ENCODE measurements at regions not wholly inside any gene's neighbourhood (a gene's known extent, or its start where the extent isn't known, plus 50 kb on each side); places are given as distances from the start of the nearest gene placed in this dataset.
"Not testable (repeated sequence)": the region's sequence is repeated elsewhere in the genome, so short reads cannot be mapped to it uniquely, and the experiment has no call there.

- DNase-seq: no peak
These were observed 191.5 kb upstream of the FANCL start for GRCh38 chr2:58432491-58433170.

DNA sequence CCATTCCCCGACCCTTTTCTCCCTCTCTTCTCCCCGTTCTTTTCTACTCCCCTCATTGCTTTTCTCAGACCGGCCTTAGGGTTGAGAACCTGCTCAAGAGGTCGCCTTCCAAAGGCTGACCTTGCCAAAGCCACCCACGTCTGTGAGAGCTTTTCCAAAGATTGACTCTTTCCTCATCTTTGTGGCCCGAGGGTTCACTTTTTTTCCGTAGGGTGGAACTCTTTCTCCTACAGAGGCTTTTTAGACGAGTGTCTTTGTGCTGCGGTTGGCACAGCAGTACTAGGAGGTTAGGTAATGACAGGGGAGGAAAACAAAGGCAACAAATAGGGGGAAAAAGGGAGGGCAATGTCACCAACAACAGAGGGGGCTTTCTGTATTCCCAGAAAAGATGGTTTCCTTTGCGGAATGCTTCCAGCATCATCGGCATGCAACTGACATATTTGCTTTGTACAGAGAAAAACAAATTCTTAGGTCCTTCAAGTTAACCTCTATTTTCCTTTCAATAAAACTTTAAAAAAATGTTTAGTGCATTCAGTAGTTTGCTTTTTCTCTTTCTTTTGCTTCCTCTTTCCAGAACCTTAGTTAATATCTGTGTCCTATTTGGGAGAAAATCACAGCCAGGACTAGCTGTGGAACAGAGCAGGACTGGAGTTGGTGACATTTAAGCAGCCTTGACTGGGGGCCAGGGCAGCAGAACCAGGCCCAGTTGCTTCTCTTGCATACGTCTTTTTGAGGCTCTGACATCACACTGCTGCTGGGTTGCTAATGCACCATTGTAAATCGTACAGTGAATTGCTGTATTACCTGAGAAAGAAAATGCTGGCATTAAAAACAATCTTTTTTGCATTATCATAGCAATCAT lies 188.1 kb upstream of the FANCL start:
- no peak for DNase-seq

DNA sequence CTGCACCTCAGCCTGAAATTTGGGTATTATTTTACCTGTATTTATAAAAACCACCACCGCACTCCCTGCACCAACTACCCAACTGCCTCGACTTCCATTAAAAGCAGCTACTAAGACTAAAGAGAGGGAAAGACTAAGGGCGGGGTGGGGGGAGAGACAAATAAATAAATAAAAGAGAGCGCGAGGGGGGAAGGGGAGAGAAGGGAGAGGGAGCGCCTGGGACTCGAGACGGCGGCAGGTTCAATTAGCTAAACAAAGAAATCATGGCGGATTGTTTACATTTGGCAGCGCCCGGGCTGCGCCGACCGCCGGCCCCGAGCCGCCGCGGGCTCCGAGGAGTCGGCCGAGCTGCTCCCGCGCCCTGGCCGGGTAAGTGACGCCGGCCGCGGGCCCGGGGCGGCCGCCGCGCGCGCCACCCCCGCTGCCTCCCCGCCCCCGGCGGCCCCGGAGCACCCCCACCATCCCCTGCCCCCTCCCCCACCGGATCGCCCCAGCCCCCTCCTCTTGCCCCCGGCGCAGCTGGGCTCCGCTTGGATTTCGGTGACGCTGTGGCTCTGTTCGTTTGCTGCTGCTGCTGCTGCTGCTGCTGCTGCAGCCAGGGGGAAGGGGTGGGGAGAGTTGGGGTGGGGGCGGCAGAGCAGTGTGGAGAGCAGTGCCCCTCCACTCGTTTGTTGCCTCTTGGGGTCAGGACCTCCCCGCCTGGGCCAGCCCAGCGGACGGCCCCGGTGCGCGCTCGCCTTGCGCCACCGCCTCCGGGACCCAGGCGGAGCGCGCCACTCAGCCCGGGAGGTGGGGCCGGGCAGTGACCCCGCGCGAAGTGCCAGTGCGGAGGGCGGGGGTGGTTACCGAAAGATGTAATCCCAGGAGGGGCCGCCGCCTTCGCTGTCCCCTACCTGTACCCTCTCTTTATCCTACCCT lies 187.2 kb upstream of the FANCL start:
- no peak for DNase-seq

GRCh38 chr2:58427572-58428095 lies 186.5 kb upstream of the FANCL start:
- no peak for DNase-seq

- DNase-seq: no peak
These were observed 184.2 kb upstream of the FANCL start for GRCh38 chr2:58425368-58425767.

GRCh38 chr2:58419983-58420382 lies 178.9 kb upstream of the FANCL start:
- no peak for DNase-seq

DNA sequence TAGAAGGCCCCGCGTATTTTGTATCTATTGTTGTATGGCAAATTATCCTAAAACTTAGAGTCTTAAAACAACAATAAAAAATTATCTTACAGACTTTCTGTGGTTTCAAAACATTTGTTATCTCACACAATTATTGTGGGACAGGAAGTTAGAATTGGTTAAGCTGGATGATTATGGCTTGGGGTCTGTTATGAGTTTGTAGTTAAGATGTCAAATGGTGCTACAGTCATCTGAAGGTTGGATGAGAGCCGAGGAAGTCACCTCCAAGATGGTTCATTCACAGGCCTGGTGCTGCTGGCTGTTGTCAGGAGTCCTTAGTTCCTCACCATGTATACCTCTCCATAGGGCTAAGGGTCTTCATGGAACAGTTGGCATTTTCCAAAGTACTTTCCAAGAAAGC lies 175.6 kb upstream of the FANCL start:
- no peak for DNase-seq

DNA sequence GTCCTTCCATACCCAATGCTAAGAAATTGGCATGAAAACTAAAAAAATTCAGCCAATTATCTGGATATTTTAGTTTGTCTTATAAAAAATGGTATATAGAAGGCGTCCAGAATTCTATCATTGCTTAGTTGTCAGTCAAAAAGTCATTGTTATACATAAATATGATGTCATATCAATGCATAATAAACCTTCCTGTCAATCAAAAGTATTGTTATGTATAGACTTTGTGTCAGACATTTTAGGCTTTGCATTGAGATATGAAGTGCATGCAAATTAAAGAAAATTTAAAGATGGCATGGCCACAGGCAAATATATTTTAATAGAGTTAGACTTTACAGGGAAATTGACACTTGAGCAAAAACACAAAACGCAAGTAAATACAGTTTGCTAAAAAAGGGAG lies 173.4 kb upstream of the FANCL start:
- DNase-seq: no peak

GRCh38 chr2:58410549-58410948 lies 169.4 kb upstream of the FANCL start:
- DNase-seq: no peak

- no peak for DNase-seq
These were observed 166.4 kb upstream of the FANCL start for GRCh38 chr2:58407487-58407886.

DNA sequence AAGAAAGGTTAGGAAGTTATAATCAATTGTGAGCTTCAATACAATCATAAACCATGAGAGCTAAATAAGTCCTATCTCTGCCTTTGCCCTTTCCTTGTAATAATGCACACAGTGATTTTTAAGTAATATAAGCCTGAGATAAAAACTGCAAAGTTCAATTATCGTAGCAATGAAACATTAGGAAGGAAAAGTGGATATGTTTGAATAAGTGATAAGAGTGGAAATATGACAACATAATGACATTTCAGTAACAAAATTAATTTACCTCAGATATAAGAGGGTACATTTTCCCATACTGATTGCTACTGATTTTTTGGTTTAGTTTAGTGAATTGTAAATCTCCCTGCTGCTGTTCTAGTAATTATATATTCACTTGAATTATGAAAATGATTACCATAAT lies 164.2 kb upstream of the FANCL start:
- no peak for DNase-seq

DNA sequence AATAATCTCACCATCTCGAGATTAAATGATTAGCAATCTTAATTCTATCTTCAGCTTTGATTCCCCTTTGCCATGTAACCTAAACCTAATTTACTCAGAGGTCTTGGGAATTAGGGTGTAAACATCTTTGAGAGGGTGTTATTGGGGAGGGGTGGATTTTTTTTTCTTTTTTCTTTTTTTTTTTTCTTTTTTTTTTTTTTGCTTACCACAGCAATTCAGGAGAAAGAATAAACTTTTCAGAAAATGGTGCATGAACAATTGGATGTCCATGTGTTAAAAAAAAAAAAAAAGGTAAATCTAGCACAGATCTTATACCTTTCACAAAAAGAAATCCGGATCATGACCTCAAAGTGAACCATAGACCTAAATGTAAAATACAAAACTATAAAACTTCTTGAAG lies 160.8 kb upstream of the FANCL start:
- DNase-seq: no peak

DNA sequence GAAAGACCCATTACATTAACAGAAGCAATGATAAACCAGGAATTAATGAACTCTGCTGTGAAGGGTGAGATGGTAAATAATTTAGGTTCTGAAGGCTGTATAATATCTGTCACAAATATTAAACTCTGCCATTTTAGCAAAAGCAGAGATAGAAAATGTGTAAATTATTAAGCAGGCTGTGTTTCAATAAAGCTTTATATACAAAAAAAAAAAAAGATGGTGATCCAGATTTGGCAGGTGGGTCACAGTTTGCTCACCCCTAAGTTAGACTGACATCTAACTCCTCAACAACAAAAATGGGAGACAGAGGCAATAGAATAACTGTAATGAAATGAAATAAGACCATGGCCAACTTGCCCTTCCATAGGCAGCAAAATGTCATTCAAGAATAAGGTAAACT lies 157.3 kb upstream of the FANCL start:
- DNase-seq: no peak

DNA sequence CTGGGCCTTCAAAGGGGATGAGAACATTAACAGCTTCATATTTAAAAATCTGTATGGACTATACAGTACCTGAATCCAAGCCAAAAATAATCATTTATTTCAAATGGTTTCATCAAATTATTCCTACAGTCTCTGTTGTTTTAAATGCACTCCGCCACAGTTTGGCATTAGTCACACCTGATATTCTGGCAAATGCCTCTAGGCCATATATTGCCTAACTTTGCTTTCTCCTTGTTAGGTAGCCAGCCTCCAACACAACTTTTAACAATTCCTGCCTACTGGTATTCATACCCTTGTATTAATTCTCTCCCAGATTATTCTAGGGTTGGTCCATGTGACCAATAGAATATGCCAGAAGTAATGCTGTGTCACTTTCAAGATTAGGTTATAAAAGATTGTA lies 146.6 kb upstream of the FANCL start:
- DNase-seq: no peak

- DNase-seq: not testable (repeated sequence)
These were observed 145.8 kb upstream of the FANCL start for GRCh38 chr2:58386904-58387303.

- no peak for DNase-seq
These were observed 137.0 kb upstream of the FANCL start for GRCh38 chr2:58378152-58378551.

- DNase-seq: no peak
These were observed 136.1 kb upstream of the FANCL start for GRCh38 chr2:58377181-58377580.

DNA sequence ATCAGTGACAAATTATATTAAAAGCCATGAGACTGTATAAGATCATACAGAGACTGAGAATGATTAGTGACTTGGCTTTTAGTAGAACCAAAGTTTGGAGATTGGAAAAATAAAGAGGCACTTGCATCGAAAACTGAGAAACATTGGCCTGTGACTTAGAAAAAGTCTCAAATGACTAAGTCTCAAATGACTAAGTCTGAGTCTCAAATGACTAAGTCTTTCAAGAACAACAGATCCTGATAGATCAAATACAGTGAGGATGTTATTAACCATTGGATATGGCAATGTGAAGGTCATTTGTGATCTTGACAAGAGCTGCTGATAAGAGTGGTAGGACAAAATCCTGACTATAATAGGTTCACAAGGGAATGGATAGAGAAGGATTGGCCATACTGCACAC lies 135.5 kb upstream of the FANCL start:
- no peak for DNase-seq

DNA sequence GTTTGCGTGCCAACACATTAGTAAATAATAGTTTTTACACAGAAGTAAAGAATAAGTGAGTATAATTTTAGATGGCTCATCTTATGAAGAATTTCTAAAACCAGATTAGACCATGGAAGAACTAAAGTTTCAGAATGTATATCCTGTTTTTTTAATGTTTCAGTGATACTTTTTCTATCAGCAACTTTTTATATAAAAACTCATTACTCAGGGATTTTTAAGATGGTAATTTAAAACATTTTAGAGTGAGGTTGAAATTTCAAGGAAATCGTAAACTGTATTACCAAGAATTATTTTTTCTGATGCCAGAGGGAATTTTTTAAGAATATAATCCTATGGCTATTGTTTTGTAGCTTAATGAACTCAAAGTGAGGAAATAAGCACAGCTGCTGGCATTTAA lies 128.5 kb upstream of the FANCL start:
- DNase-seq: no peak

- DNase-seq: no peak
These were observed 123.0 kb upstream of the FANCL start for GRCh38 chr2:58364098-58364497.

- no peak for DNase-seq
These were observed 116.9 kb upstream of the FANCL start for GRCh38 chr2:58358026-58358425.

DNA sequence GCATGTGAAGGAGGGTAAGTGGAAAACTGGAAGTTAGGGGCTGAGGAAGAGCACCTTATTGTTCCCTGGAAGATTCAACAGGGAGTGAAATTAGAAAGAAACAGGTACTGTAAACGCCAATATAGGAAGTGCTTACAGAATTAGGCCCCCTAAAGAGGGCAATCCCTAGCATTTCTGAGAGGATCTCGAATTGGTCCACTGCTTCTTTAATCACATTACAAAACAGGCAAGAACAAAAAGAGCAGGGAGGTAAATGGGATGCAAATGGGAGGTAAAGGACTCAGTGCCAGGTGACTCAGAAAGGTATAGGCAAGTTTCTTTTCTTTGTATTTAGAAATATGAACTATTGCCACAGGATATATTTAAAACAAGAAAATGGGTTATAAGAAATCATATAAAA lies 116.4 kb upstream of the FANCL start:
- DNase-seq: no peak

DNA sequence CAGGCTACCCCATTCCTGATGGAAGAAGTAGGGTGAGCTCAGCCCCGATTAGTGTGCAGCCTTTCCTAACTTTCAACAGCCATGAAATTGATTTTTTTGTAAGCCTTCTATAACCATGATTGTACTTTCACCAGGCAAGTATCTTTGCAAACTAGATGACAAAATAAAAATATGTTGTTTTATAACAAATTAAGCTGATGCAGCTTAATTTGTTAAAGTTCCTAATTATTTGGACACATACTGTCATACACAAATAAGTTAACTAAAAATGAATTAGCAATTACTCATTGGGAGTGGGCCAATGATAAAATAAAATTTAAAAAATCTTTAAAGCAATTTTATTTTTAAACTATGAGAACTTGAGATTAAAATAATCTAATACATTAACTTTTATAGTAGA lies 113.1 kb upstream of the FANCL start:
- DNase-seq: no peak

Data from stimulated activated CD4-positive, alpha-beta T cell treated with anti-CD3 and anti-CD28 coated beads, Interleukin-4, amount 100 ng/mL, for 1 hour (primary cell).